GM21515 (cell line): ENCODE measurements at regions not wholly inside any gene's neighbourhood (a gene's known extent, or its start where the extent isn't known, plus 50 kb on each side); places are given as distances from the start of the nearest gene placed in this dataset.
"Not testable (repeated sequence)": the region's sequence is repeated elsewhere in the genome, so short reads cannot be mapped to it uniquely, and the experiment has no call there.

Source experiments
- ATAC-seq: cut with Tn5 transposase; IDR thresholded peaks from one replicate; pipeline ENCODE4 v1.9.1; 2021; ENCODE audit not compliant: unreplicated experiment

DNA sequence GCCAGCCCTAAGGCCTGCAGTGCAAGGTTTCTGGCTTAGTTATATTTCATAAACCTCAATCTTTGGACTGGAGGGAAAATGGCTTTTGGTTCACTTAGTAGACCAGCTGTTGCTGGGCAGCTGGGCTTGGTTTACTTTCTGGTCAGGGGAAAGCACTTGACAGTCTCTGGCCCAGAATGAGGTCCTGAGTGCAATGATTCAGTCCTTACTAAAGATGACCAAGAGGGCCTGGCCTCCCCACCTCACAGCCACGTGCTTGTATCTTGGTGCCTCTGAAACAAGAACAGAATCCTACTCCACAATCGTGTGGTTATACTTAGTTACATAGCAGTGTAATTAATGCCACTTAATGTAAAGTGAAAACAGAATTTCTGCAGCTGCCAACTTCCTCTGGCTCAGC, 325.5 kb upstream of the MEIS1 start:
- no peak for ATAC-seq

DNA sequence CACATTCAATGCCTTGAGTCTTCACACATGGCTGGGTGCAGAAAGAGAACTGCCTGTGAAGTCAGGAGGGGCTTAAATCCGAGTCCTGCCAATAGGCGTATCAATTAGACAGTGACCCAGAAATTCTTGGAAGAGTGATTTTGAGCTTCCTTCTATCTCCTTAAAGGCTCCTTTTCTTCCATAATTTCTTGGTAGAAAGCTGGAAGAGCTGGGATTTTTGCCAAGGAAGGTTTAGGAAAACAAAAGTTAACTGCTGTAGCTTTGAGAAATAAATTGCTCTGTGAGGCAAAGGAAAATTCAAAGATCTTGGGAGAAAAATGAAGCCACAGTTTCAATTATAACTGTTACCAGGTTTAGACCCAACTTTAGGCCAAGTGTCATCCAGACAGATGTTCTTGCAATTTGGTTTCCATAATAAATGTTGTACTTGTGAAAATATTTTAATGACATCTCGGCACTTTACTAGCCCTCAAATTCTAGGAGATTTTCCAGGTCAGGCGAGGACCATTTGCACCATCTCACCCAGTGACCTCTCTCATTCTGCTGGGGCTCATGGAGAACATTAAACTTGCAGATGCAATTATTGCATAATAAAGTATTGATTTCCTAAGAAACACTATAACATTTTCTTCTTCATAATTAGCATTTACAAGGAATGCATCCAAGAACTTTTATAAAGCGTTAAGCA, 329.7 kb upstream of the MEIS1 start:
- ATAC-seq: no peak

DNA sequence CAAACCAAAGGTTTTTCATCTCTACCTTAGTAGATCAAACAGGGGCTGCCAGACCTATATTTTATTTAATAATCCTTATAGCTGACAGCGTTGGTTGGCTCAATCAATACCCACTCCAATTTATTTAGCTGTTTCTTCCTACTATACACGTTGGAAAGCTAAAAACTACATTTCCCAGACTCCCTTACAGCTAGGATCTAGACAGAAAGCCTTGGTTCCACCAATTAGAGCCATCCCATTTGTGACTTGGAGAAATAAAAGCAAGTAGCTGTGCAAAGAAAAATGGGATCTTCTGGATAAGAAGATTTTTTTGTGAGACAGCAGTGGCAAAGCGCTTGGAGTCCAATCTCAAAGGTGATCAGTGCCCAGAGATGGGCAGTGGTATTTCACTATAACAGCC, 331.3 kb upstream of the MEIS1 start:
- ATAC-seq: no peak

GRCh38 chr2:66101206-66101605, 333.7 kb upstream of the MEIS1 start:
- ATAC-seq: no peak

- ATAC-seq: no peak
These were observed 339.0 kb upstream of the MEIS1 start for GRCh38 chr2:66095820-66096345.

DNA sequence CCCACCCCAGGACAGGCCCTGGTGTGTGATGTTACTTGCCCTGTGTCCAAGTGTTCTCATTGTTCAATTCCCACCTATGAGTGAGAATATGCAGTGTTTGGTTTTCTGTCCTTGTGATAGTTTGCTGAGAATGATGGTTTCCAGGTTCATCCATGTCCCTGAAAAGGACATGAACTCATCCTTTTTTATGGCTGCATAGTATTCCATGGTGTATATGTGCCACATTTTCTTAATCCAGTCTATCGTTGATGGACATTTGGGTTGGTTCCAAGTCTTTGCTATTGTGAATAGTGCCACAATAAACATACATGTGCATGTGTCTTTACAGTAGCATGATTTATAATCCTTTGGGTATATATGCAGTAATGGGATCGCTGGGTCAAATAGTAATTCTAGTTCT, 340.2 kb upstream of the MEIS1 start:
- ATAC-seq: not testable (repeated sequence)

GRCh38 chr2:66093371-66093770, 341.6 kb upstream of the MEIS1 start:
- no peak for ATAC-seq

GRCh38 chr2:66084948-66085590, 349.9 kb upstream of the MEIS1 start:
- ATAC-seq: no peak

DNA sequence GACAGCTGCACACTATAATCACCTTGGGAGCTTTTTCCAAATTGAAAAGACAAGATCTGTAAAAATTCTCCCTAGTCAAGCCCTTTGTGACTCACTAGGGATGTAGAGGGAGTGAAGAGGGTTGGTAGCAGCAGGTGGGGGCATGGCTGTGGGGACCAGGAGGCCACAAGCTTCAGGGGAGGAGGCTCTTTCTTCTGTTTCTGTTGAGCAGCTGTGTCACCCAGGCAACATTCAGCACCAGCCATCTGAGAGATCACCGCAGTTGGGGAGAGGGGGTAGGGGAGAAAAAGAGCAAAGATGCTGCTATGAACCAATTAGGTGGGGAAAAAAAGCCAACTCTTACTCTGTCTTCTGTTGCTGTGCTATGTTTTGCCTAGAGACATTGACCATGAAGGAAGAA, 352.3 kb upstream of the MEIS1 start:
- no peak for ATAC-seq

- ATAC-seq: no peak
These were observed 354.8 kb upstream of the MEIS1 start for GRCh38 chr2:66080127-66080526.

DNA sequence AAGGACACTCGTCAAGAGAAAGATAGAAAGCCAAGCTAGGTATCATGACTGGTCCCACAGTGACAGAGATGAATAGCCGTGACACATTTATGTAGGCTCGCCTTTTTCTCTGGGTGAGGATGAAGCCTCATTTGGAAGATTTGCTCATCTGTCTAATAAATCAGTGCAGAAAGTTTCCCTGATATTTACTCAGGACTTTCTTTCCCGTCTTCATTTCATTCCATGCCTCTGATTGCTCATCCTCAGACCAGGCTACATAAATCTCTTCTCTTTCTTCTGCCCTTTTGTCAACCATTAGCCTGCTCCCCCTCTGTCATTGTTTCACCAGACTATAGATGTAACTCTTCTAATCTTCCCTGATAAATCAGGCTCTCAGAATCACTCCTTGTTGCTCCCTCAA, 361.8 kb upstream of the MEIS1 start:
- ATAC-seq: no peak

DNA sequence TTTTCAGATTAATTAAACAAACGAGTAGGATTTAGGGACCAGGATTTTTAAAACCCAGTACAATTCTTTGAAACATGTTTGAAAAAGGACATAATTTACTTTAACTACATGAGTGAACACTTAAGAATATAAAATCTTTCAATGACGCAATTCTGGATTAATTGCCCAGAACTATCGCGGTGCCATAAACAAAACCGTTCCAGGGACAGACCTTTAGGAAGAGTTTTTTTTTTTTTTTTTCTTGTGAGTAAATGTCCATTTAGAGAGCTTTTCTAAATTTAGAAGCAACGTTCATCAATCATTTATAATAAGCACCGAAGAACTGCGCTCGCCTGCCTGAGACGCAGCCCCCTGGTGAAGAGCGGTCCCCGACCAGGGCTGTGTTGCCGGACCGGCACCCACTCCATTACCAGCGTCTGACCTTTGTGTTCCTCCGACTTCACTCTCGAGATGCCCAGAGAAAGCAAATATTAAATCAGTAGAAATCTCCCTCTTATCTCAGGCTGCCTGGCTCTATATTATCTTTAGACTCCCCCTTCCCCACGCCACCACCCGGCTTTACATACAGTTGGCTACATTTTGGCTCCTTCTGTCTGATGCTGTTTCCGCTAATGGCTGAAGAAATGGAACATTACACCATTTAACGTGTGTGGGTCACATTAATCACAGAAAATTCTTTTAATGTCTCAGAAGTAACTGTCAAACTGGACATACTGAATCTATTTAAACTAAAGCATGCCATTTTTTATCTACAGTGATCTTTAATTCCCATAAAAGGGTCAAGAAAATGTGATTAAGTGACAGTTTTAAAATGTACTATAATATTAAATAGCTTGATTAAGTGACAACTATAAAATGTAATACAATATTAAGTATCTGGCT, 364.0 kb upstream of the MEIS1 start:
- no peak for ATAC-seq

DNA sequence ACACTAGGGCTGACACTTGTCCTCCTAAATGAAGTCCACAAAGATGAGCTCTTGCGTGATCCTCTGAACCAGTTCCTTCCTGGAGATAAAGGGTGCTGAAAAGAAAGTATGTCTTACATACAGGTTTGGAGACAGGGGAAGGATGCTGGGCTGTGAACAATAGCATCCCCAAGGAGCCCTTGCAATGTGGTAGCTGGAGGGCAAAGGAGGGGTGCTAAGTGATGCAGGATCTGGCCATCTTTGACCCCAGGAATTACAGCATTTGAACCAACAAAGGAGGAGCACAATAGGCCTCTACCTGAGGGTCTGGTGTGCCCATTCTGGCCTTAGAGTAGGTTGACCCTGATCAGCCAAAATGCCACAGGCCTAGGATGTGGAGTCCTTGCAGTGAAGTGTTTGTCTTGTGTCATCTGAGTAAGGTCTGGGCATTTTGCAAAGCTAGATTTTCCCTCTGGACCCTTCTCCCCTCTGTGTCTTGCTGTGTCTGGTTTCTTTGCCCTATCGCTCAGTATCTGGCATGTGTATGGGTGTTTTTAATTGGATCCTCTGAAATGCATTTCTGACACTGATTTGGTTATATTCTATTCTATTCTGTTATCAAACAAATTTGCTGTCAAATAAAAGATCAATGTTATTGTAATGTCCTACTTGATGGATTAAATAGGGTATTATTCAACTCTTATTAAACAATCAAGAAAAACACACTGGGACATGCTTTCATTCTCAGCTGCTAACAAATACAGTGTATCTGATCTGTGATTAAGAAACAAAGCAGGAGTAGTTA, 364.8 kb upstream of the MEIS1 start:
- no peak for ATAC-seq

DNA sequence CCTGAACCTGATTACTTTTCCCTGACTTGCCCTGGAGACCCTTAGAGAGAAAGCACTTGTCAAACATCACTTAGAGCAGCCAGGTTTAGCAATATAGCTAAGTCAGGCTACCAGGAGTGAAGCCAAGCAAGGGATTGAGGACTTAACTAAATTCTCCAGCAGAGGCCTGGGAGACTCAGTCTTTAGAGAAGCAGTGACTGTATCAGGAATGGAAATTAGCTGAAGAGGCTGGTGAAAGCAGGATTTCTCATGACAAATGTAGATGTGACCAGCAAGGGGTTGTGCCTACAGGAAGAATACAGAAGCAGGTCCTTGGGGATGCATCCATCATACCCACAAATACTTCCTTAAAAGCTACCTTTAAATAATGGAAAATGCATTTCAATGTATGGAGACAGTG, 368.9 kb upstream of the MEIS1 start:
- ATAC-seq: no peak

GRCh38 chr2:66059332-66059731, 375.6 kb upstream of the MEIS1 start:
- ATAC-seq: no peak

- ATAC-seq: no peak
These were observed 376.2 kb upstream of the MEIS1 start for GRCh38 chr2:66058675-66059074.

DNA sequence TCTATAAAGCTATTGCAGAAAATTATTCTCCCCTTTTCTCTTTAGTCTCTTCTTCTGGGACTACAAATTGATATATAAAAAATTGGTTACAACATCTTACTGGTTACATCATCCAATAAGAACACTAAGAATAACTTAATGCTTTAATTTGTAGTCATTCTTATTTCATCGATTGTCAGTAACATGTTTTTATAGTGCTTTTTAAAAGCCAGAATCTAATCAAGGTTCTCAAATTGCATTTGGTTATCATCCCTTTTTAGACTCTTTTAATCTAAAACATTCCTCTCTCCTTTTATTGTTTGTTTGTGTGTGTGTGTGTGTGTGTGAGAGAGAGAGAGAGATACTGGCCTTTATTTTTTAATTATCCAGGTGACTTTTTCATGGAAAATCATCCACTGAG, 377.1 kb upstream of the MEIS1 start:
- no peak for ATAC-seq

DNA sequence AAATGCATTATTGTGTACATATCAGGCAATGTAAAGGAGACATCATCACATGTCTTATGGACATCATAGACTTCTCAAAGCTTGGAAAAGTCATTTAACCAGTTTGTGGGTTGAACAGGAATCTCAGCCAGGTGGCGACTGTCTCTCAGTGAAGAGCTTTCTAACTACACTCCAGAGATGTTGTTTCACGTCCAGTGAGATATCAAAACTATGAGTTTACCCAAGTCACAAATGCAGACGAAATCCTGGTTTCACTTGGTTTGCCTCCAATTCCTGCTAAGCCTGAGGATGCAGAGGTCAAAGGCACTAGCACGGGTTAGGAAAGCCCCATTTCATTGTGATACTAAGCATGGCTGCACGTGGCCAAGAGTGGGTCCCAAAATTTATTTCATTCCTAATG, 384.5 kb upstream of the MEIS1 start:
- no peak for ATAC-seq

DNA sequence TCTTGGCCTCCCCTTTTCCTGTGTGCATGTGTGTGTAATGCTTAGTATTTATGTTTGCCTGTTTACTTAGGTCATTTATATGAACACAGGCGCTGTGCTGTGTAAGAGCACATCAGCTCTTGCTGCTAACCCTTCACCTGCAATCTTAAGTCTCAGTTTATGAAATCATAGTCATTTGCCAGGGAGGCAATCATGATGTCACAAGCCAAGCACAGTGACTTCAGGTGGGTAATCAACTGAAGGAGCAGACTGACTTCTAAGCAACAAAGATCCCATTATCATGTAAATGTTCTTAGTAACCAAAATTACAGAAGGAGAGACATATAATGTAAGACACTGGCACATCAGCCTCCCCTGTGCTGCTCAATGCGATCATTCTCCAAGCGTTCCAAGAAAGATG, 386.3 kb upstream of the MEIS1 start:
- ATAC-seq: no peak

- ATAC-seq: no peak
These were observed 392.8 kb upstream of the MEIS1 start for GRCh38 chr2:66041902-66042657.
